Activated CD8-positive, alpha-beta memory T cell treated with anti-CD3 and anti-CD28 coated beads, Interleukin-2, amount 10 ng/mL, durations not matched to agents 7 days and 5 days (primary cell): ENCODE measurements at regions not wholly inside any gene's neighbourhood (a gene's known extent, or its start where the extent isn't known, plus 50 kb on each side); places are given as distances from the start of the nearest gene placed in this dataset.
"Not testable (repeated sequence)": the region's sequence is repeated elsewhere in the genome, so short reads cannot be mapped to it uniquely, and the experiment has no call there.

Source experiments
- ATAC-seq: fragments of 150-1000 bp; cut with Tn5 transposase; one replicate; pipeline ENCODE4 v1.10.0; 2021; ENCODE audit warnings: moderate library complexity
- CTCF ChIA-PET: fragments of 350-600 bp; sonication (Branson Sonifier 250); formaldehyde crosslinking; loops from one replicate; lab custom pipeline; 2021; ENCODE audit warnings: antibody characterized with exemption; lab: Charles Lee
- DNase-seq: peaks from one replicate; pipeline ENCODE4 v3.0.0-alpha.2; 2020
- H3K27ac Mint-ChIP-seq: one replicate; pipeline ENCODE4 v1.8.0; 2021; ENCODE audit warnings: mild to moderate bottlenecking, mixed read lengths
- H3K27me3 Mint-ChIP-seq: one replicate; pipeline ENCODE4 v1.8.0; 2021; ENCODE audit warnings: mixed read lengths
- H3K36me3 Mint-ChIP-seq: one replicate; pipeline ENCODE4 v1.8.0; 2021; ENCODE audit warnings: mild to moderate bottlenecking, mixed read lengths
- H3K4me1 Mint-ChIP-seq: one replicate; pipeline ENCODE4 v1.8.0; 2021; ENCODE audit warnings: mixed read lengths
- H3K4me3 Mint-ChIP-seq: one replicate; pipeline ENCODE4 v1.8.0; 2021; ENCODE audit warnings: mild to moderate bottlenecking, moderate library complexity, mixed read lengths
- H3K9me3 Mint-ChIP-seq: one replicate; pipeline ENCODE4 v1.8.0; 2022; ENCODE audit warnings: low read depth, mixed read lengths

DNA sequence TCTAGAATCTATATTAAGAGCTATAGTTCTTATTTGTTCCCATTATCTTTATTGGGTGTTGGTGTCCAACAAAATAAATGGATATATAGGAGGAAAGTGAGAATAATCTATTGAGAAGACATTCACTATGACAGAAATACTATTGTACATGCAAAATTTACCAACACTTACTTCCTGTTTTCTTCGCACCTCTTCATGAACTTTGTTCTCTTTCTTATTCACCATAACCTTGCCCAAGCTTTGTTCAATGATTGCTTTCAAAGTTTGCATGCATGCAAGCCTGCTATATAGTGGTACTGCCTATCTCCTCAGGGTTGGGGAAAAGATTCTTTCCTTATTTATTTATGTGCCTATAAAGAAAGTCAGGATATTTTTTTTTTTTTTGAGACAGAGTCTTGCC, 176.4 kb upstream of the JADE1 start:
- no peaks in the 10 kb centered on the region for H3K9me3 Mint-ChIP-seq
- CTCF ChIA-PET, result interaction anchor here (1.0 kb wide), 1 partner anchor 10 kb away, joined by 3 read pairs; no protein-coding TSS in a partner anchor
- H3K4me1 Mint-ChIP-seq, result no peaks in the 10 kb centered on the region
- H3K4me3 Mint-ChIP-seq, result no peak overlapping the region
- no peaks in the 10 kb centered on the region for H3K36me3 Mint-ChIP-seq
- DNase-seq, result no peak
- H3K27ac Mint-ChIP-seq, result no peak overlapping the region
- peaks cover 13% of the 10 kb centered on the region for H3K27me3 Mint-ChIP-seq
- no peak for ATAC-seq

DNA sequence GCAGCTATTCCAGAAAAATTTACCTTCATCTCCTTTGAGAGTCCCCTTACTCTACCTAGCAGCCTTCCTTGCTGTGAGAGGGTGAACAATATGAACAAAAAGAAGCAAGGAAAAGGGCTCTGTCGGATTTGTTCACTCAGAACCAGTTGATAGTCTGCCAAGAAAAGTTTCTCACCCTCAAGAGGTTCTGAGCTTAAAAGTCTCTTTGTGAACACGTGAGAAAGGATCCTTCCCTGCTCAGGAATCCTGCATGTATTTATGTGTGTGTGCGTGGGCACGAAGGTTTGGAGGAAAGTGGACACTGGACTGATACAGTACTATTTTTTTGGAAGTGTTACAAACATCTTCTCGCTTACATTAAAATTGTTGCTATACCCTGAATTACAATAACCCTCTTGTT, 178.6 kb upstream of the JADE1 start:
- H3K4me3 Mint-ChIP-seq, result no peak overlapping the region
- H3K27me3 Mint-ChIP-seq, result peaks cover 13% of the 10 kb centered on the region
- DNase-seq (no peak), ATAC-seq (no peak)
- no peaks in the 10 kb centered on the region for H3K9me3 Mint-ChIP-seq
- no peaks in the 10 kb centered on the region for H3K36me3 Mint-ChIP-seq
- CTCF ChIA-PET, result no interaction called here
- no peaks in the 10 kb centered on the region for H3K4me1 Mint-ChIP-seq
- H3K27ac Mint-ChIP-seq, result no peak overlapping the region

DNA sequence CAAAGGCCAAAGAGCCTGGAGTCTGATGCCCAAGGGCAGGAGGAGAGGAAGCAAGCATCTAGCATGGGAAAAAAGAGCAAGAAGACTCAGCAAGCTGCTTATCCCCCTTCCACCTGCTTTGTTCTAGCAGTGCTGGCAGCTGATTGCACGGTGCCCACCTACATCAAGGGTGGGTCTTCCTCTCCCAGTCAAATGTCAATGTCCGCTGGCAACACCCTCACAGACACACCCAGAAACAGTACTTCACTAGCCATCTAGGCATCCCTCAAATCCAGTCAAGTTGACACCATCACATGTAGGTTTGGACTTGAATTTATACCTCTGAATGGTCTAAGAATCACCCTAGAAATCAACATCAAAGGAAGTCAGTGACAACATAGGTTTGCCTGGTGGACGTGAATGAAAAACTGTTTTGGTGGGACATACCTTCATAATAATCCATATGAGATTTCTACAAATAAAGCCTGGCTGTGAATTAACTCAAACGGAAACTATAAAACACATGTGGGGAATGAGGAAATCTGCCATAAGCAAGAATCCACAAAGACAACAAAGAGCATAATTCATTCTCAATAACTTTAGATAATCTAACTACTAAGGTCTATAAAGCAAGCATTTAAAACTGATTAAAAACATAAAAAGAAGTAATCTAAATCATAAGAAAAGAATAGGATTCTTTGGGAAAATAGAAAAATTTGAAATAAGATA, 185.8 kb upstream of the JADE1 start:
- no peak for ATAC-seq
- CTCF ChIA-PET, result interaction anchor here (1.2 kb wide), 1 partner anchor 9 kb away, joined by 3 read pairs; no protein-coding TSS in a partner anchor
- H3K4me1 Mint-ChIP-seq, result no peaks in the 10 kb centered on the region

DNA sequence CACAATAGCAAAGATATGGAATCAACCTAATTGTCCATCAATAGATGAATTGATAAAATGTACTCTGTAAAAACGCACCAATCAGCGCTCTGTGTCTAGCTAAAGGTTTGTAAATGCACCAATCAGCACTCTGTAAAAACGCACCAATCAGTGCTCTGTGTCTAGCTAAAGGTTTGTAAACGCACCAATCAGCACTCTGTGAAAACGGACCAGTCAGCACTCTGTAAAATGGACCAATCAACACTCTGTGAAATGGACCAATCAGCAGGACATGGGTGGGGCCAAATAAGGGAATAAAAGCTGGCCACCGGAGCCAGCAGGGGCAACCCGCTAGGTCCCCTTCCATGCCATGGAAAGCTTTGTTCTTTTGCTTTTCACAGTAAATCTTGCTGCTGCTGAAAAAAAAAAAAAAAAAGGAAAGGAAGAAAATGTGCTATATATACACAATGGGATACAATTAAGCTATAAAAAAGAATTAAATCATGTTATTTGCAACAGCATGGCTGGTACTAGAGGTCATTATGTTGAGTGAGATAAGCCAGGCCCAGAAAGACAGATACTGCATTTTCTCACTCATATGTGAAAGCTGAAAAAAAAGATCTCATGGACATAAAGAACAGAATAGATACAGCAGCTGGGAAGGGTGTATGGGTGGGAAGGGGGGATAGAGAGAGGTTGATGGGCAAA, 189.1 kb upstream of the JADE1 start:
- CTCF ChIA-PET, H3K4me3 Mint-ChIP-seq, ATAC-seq, H3K36me3 Mint-ChIP-seq, H3K27me3 Mint-ChIP-seq, H3K27ac Mint-ChIP-seq, H3K4me1 Mint-ChIP-seq, H3K9me3 Mint-ChIP-seq, DNase-seq: not testable (repeated sequence)

More for the DNA sequence above, 185.8 kb upstream of the JADE1 start:
- no peak overlapping the region for H3K27ac Mint-ChIP-seq
- no peaks in the 10 kb centered on the region for H3K9me3 Mint-ChIP-seq
- DNase-seq, result no peak
- no peak overlapping the region for H3K4me3 Mint-ChIP-seq
- no peaks in the 10 kb centered on the region for H3K36me3 Mint-ChIP-seq
- no peaks in the 10 kb centered on the region for H3K27me3 Mint-ChIP-seq

DNA sequence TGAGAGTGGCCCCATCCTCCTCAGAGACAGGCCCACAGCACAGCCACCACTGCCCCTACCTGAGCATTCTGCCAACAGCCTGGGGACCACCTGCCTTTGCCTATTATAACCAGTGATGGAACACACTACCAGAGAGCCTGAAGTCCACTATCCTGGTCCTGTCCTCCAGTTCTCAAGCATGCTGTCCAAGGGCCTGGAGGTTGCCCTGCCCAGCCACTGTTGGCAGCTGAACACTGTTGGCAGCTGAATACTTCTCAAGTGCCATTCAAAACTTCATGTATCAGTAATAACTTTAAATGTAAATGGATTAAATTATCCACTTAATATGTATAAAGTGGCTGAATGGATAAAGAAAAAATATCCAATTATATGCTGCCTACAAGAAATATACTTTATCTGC, 194.3 kb upstream of the JADE1 start:
- DNase-seq, result no peak
- Mint-ChIP-seq H3K4me1 (no peaks in the 10 kb centered on the region), H3K27me3 (no peaks in the 10 kb centered on the region), H3K27ac (no peak overlapping the region), H3K4me3 (no peak overlapping the region), H3K9me3 (no peaks in the 10 kb centered on the region), H3K36me3 (no peaks in the 10 kb centered on the region)
- CTCF ChIA-PET, result no interaction called here
- ATAC-seq, result no peak

DNA sequence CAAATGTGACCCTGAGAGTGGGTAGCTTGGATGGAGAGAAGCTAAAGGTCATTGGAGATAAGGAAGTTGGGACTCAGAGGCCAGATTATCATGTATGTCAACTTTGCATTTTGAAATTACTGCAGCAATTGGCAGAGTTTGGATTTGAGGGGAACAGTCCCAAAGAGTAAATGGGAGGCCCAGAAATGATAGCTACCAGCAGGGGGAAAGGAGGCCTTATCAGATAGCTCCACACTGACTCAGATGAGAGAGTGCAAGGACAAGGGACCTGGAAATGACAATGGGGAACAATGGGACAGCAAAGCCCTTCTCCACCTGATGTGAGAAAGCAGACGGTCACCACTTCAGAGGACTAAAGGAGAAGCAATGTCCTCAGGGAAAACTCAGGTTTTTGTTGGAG, 201.5 kb upstream of the JADE1 start:
- Mint-ChIP-seq H3K36me3 (no peaks in the 10 kb centered on the region), H3K9me3 (no peaks in the 10 kb centered on the region), H3K4me1 (peaks cover 3% of the 10 kb centered on the region), H3K27ac (no peak overlapping the region), H3K27me3 (peaks cover 2% of the 10 kb centered on the region), H3K4me3 (no peak overlapping the region)
- ATAC-seq (no peak), DNase-seq (no peak)
- CTCF ChIA-PET, result no interaction called here

DNA sequence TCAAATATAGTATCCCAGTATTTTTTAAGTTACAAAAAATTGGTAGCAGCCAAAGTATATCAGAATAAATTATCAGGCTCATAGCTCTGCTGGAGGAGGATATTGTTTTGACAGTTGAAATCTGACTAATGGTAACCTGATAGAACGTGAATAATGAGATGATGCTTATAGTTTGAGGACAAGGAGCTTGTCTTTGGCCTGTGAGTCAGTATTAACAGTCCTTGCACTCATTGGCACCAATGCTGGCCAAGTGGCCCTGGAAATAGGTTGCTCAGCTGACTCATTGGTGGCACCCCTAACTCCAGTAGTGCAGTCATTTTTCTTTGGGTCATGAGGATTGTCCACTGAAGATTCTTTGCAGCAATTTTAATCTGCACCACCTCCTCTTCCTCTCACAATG, 203.3 kb upstream of the JADE1 start:
- CTCF ChIA-PET, result interaction anchor here (1.4 kb wide), 1 partner anchor 32 kb away, joined by 3 read pairs; no protein-coding TSS in a partner anchor

DNA sequence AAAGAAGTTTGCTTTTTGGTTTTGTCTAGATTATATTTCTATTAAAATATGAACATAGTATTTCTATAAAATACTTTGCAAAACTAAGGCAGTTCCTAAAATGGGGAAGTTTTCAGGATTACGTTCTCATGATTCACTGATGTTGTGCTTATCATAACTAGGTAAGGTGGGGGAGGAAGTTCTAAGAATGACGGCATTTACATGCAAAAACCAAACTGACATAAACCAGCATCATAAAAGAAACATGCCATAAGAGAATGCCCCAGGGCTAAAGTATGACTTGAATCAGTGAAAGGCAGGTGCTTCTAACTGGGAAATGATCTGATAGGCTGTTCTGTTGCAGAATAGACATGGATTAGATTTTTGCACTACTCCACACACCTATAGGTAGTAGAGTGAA, 204.7 kb upstream of the JADE1 start:
- ATAC-seq, result no peak
- Mint-ChIP-seq H3K27me3 (peaks cover 3% of the 10 kb centered on the region), H3K27ac (no peak overlapping the region), H3K9me3 (no peaks in the 10 kb centered on the region), H3K4me3 (no peak overlapping the region), H3K4me1 (no peaks in the 10 kb centered on the region), H3K36me3 (no peaks in the 10 kb centered on the region)
- CTCF ChIA-PET, result no interaction called here
- DNase-seq, result no peak

More for the DNA sequence above, 203.3 kb upstream of the JADE1 start:
- H3K36me3 Mint-ChIP-seq, result no peaks in the 10 kb centered on the region
- no peak overlapping the region for H3K4me3 Mint-ChIP-seq
- H3K4me1 Mint-ChIP-seq, result peaks cover 3% of the 10 kb centered on the region
- peaks cover 2% of the 10 kb centered on the region for H3K27me3 Mint-ChIP-seq
- no peak for ATAC-seq
- no peak overlapping the region for H3K27ac Mint-ChIP-seq
- DNase-seq, result no peak
- no peaks in the 10 kb centered on the region for H3K9me3 Mint-ChIP-seq

DNA sequence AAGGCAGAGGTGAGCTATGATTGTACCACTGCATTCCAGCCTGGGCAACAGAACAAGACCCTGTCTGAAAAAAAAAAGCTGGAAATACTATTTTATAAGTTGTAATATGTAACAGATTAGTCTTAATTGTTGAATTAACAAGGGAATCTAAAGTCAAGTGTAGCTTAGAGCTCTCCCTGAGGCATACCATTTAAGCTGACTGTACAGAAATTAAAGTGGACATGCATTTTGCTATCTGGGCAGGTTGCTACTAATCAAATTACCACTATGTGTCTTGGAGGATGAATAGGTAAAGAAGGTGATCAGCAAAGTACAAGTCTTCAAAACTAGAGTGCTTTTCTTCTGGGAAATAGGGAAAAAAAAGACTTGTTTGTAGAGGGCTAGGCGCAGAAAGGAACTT, 205.3 kb upstream of the JADE1 start:
- Mint-ChIP-seq H3K4me1 (no peaks in the 10 kb centered on the region), H3K4me3 (no peak overlapping the region), H3K9me3 (no peaks in the 10 kb centered on the region), H3K27me3 (peaks cover 4% of the 10 kb centered on the region), H3K36me3 (no peaks in the 10 kb centered on the region), H3K27ac (no peak overlapping the region)
- no peak for ATAC-seq
- DNase-seq, result no peak
- CTCF ChIA-PET, result no interaction called here

DNA sequence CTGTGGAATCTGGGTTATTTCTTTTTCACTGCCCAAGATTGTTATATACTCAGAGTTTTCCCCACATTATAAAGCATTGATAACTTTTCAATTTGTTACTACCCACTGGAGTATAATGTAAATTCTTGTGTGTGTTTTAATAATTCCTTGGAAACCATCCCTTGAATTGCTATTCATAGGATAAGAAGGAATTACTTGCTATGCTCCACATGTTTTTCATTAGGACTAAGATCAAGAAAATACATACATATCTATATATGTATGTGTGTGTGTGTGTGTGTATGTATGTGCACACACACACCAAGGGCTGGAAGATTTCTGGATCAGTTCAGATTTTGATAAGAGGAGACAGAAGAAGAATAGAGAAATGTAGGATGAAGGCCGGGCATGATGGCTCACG, 206.4 kb upstream of the JADE1 start:
- no peaks in the 10 kb centered on the region for H3K9me3 Mint-ChIP-seq
- peaks cover 4% of the 10 kb centered on the region for H3K27me3 Mint-ChIP-seq
- CTCF ChIA-PET, result no interaction called here
- no peak for DNase-seq
- ATAC-seq, result no peak
- no peaks in the 10 kb centered on the region for H3K4me1 Mint-ChIP-seq
- H3K27ac Mint-ChIP-seq, result no peak overlapping the region
- H3K4me3 Mint-ChIP-seq, result no peak overlapping the region
- H3K36me3 Mint-ChIP-seq, result no peaks in the 10 kb centered on the region

DNA sequence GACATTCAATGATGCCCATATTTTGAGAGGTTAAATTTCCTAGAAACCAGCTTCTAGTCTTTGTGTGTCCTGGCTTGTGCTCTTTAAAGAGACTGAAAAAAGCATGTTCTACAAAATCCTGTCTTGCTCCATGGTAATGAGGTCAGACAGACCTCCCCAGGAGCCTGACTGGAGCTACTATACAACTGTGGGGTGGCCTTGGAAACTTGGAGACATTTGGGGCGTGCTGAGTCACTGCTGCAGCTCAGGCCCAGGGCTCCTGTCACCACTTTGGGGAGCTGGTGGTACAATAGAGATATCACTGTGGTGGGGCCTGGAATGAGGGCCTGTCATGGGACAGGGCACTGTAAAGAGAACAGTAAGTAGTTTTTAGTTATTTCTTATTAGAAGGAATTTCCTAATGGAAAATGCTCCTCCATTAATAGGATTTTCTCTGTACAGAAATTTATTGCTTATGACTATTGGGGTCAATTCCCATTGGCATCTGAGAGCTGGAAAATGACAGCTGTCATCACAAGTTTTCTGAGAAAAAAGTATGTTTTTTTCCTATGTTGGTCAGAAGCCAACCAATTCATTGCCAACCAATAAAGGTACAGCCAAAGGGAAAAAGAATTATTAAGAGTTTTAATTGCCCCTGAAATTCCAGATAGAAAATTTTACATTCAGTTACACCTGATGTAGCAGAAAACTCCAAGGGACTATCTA, 207.4 kb upstream of the JADE1 start:
- peaks cover 4% of the 10 kb centered on the region for H3K27me3 Mint-ChIP-seq
- CTCF ChIA-PET, result no interaction called here
- ATAC-seq (no peak), DNase-seq (no peak)
- no peak overlapping the region for H3K4me3 Mint-ChIP-seq
- H3K9me3 Mint-ChIP-seq, result no peaks in the 10 kb centered on the region
- H3K4me1 Mint-ChIP-seq, result no peaks in the 10 kb centered on the region
- H3K27ac Mint-ChIP-seq, result no peak overlapping the region
- H3K36me3 Mint-ChIP-seq, result no peaks in the 10 kb centered on the region

DNA sequence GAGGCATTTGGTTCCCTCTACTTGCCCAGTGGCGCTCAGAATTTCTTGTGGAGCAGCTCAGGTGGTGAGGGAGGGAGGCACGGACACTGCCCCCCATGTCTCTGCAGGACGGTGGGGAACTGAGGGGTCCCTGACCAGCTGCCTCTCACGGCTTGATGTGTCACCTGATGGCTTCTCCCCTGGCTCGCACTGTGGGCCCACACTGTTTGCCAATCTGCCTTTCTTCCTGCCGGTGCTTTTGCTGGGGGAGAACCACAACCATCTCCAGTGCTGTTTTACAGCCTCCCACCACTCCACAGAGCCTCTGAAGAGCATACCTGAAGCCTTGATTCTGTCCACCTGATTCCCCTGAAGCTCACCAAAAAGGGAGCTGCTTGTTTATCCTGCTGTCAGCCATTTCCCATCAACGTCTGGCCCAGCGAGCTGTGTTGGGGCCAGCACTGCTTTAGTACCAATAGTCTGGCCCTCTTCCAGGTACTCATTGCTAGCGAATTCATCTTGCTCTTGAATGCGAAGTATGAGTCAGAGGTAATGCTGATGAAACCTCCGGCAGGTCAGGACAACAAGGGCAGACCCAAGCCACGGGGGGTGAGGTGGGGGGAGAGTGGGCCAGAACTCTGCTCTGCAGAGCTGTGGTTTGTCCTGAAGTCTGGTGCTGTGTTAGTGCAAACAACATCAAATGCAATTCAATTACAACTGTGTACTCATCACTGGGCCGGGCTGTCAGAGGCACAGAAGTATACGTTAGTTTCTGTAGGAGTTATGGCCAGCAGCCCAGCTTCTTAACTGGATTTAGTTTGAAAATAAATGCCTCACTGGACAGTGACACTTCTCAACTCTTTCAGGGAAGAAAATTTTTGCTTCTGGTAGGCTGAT, 208.3 kb upstream of the JADE1 start:
- Mint-ChIP-seq H3K4me1 (no peaks in the 10 kb centered on the region), H3K27me3 (peaks cover 7% of the 10 kb centered on the region)

DNA sequence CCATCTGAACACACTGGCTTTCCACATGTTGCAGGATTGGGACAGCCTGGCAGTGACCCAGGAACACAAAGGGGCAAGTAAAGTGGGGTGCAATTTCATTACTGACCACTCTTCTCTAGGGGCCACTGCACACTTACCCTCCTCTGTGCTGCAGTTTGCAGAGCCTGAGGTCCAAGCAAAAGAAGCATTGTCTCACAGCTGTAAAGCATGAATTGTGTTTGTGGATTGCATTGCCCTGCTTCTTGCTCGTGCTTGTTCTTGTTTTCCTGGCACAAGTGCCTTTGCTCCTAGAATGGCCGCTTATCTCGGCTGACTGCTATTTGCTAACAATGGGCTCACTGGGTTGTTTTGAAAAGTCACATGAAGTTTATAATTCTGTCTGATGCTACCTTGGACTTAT, 209.1 kb upstream of the JADE1 start:
- Mint-ChIP-seq H3K4me1 (no peaks in the 10 kb centered on the region), H3K27me3 (peaks cover 8% of the 10 kb centered on the region), H3K9me3 (no peaks in the 10 kb centered on the region), H3K4me3 (no peak overlapping the region), H3K36me3 (no peaks in the 10 kb centered on the region), H3K27ac (no peak overlapping the region)
- ATAC-seq (no peak), DNase-seq (no peak)
- CTCF ChIA-PET, result no interaction called here

More for the DNA sequence above, 208.3 kb upstream of the JADE1 start:
- no peak for ATAC-seq
- Mint-ChIP-seq H3K9me3 (no peaks in the 10 kb centered on the region), H3K27ac (no peak overlapping the region), H3K4me3 (no peak overlapping the region), H3K36me3 (no peaks in the 10 kb centered on the region)
- no peak for DNase-seq
- CTCF ChIA-PET, result no interaction called here
